ENCODE measurements at regions not wholly inside any gene's neighbourhood (a gene's known extent, or its start where the extent isn't known, plus 50 kb on each side); places are given as distances from the start of the nearest gene placed in this dataset.

- no peak overlapping the region for H3K4me3 ChIP-seq
- WGBS, 4 donors = 60 to 69% (median 67%) methylated on average over 12 of the region's 12 CpGs
- H3K27me3 ChIP-seq = peaks cover 0 to 6% (median 0%) of the 10 kb centered on the region in 9 donors
- no peak for TF ChIP-seq POLR2A (IDR thresholded peaks at IDR 0.05)
- TF ChIP-seq, protein P1, sequence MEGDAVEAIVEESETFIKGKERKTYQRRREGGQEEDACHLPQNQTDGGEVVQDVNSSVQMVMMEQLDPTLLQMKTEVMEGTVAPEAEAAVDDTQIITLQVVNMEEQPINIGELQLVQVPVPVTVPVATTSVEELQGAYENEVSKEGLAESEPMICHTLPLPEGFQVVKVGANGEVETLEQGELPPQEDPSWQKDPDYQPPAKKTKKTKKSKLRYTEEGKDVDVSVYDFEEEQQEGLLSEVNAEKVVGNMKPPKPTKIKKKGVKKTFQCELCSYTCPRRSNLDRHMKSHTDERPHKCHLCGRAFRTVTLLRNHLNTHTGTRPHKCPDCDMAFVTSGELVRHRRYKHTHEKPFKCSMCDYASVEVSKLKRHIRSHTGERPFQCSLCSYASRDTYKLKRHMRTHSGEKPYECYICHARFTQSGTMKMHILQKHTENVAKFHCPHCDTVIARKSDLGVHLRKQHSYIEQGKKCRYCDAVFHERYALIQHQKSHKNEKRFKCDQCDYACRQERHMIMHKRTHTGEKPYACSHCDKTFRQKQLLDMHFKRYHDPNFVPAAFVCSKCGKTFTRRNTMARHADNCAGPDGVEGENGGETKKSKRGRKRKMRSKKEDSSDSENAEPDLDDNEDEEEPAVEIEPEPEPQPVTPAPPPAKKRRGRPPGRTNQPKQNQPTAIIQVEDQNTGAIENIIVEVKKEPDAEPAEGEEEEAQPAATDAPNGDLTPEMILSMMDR (IDR thresholded peaks at IDR 0.05) = no peak
- intact Hi-C loops (cut with DNase I) = no loop called here
- H3K36me3 ChIP-seq = no peaks in the 10 kb centered on the region
- H3K4me1 ChIP-seq = no peaks in the 10 kb centered on the region
- H3K9me3 ChIP-seq = peaks cover 0 to 19% (median 0%) of the 10 kb centered on the region in 12 donors
- no peak overlapping the region for H3K27ac ChIP-seq
- DNase-seq = no peak
- no peak for ATAC-seq
Measured at GRCh38 chr12:14129611-14130195, 148.3 kb upstream of the GRIN2B start.

- 80 to 92% (median 89%) methylated on average over 2 of the region's 2 CpGs for WGBS, 4 donors
- intact Hi-C loops (cut with DNase I) = no loop called here
- no peak for DNase-seq
- TF ChIP-seq, protein P1 (IDR thresholded peaks at IDR 0.05) = no peak
- TF ChIP-seq POLR2A (IDR thresholded peaks at IDR 0.05) = no peak
- no peaks in the 10 kb centered on the region for H3K4me1 ChIP-seq
- no peak overlapping the region for H3K27ac ChIP-seq
- H3K36me3 ChIP-seq = no peaks in the 10 kb centered on the region
- H3K27me3 ChIP-seq = peaks cover 0 to 11% (median 0%) of the 10 kb centered on the region in 9 donors
- no peak overlapping the region for H3K4me3 ChIP-seq
- peaks cover 0 to 9% (median 0%) of the 10 kb centered on the region in 12 donors for H3K9me3 ChIP-seq
- ATAC-seq = no peak
Measured at GRCh38 chr12:14135996-14136395, 154.6 kb upstream of the GRIN2B start.

- H3K4me1 ChIP-seq = no peaks in the 10 kb centered on the region
- peaks cover 0 to 2% (median 0%) of the 10 kb centered on the region in 12 donors for H3K9me3 ChIP-seq
- H3K27ac ChIP-seq = no peak overlapping the region
- intact Hi-C loops (cut with DNase I) = no loop called here
- H3K36me3 ChIP-seq = no peaks in the 10 kb centered on the region
- no peak for DNase-seq
- TF ChIP-seq POLR2A (IDR thresholded peaks at IDR 0.05) = no peak
- TF ChIP-seq, protein P1 (IDR thresholded peaks at IDR 0.05) = peak in 3 of 12 donors; percentile 9 to 12 (median 12)
- H3K27me3 ChIP-seq = peaks cover 0 to 8% (median 0%) of the 10 kb centered on the region in 9 donors
- H3K4me3 ChIP-seq = no peak overlapping the region
- no peak for ATAC-seq
- WGBS, 4 donors = 57 to 61% (median 58%) methylated on average over 6 of the region's 6 CpGs
Measured at GRCh38 chr12:14138495-14138894, 157.1 kb upstream of the GRIN2B start.

- Histone ChIP-seq H3K27ac (no peak overlapping the region), H3K4me3 (no peak overlapping the region), H3K27me3 (peaks cover 0 to 6% (median 0%) of the 10 kb centered on the region in 9 donors), H3K4me1 (no peaks in the 10 kb centered on the region), H3K36me3 (no peaks in the 10 kb centered on the region), H3K9me3 (peaks cover 0 to 8% (median 0%) of the 10 kb centered on the region in 12 donors)
- WGBS, 4 donors = 57 to 58% (median 58%) methylated on average over 6 of the region's 6 CpGs
- intact Hi-C loops (cut with DNase I) = no loop called here
- DNase-seq (no peak), ATAC-seq (no peak)
- TF ChIP-seq, protein P1 (IDR thresholded peaks at IDR 0.05) = no peak
- TF ChIP-seq POLR2A (IDR thresholded peaks at IDR 0.05) = no peak
Measured at GRCh38 chr12:14148489-14149270, 167.3 kb upstream of the GRIN2B start.

All from heart left ventricle (tissue), 16 donors.